HG03196 (cell line): ENCODE measurements at regions not wholly inside any gene's neighbourhood (a gene's known extent, or its start where the extent isn't known, plus 50 kb on each side); places are given as distances from the start of the nearest gene placed in this dataset.

Experiments used
- ATAC-seq: cut with Tn5 transposase; IDR thresholded peaks from one replicate; pipeline ENCODE4 v1.9.1; 2021; ENCODE audit not compliant: unreplicated experiment

DNA sequence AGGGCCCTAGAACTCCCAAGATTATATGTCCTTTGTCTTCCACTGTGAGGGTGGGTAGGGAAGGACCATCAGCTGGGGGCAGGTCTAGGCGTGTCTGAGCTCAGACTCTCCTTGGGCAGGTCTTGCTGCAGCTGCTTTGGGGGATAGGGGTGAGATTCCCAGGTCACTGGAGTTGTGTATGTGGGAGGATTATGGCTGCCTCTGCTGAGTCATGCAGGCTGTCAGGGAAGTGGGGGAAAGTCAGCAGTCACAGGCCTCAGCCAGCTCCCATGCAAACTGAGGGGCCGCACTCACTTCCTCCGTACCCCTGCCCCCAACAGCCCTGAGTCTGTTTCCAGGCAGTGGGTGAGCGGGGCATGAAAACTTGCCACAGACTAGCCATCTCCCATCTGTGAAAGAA lies 600.8 kb downstream of the DIAPH3 start:
- ATAC-seq: no peak

DNA sequence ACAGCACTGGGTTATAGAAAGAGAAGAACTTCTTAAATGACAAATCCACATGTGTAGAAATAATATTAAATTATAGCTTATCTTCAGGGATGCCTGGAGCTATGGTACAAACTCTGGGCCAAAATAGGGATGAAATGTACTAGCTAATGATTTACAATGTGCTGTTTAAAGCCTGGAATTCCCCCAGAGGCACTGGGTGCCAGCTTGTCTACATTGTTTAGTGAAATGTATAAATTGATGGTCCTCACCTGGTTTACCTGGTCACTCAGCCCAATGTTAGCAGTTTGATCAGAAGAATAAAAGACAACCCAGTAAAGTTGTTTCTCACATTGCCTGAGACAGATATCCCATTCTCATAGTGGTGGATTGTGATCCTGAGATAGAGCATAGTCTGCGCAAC lies 597.2 kb downstream of the DIAPH3 start:
- no peak for ATAC-seq

DNA sequence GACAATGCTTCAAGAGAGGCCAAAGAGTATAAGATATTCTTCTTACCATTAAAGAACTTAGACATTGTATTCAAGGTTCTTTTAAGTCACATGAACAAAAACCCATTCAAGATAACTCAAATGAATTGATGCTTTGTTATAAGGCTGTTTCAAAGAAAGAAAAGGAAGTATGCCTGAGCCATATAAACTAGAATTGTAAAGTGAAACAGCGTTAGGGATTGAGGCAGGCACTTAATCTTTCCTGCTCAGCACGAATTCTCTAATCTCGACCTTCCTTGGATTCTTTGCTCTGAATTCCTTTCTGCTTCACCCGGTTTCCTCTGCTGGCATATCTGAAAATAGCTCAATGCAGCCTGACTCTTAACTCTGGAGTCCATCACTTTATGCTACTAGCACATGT lies 595.4 kb downstream of the DIAPH3 start:
- no peak for ATAC-seq

DNA sequence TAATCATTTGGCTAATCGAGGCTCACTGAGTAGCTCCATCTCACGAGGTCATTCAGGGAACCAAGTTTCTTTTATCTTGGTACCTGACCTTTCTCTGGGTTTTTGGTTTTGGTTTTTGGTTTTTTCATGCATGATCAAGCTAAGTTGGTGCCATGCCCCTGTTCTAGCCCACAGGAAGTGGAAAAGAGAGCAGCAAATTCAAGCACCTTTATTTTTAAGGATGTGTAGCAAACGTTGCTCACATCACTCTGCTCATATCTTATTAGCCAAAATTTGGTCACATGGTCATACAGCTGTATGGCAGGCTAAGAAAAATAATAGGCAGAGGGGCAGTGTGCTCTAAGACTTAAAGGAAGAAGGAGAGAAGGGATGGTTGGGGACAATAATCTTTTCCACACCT lies 593.5 kb downstream of the DIAPH3 start:
- no peak for ATAC-seq

DNA sequence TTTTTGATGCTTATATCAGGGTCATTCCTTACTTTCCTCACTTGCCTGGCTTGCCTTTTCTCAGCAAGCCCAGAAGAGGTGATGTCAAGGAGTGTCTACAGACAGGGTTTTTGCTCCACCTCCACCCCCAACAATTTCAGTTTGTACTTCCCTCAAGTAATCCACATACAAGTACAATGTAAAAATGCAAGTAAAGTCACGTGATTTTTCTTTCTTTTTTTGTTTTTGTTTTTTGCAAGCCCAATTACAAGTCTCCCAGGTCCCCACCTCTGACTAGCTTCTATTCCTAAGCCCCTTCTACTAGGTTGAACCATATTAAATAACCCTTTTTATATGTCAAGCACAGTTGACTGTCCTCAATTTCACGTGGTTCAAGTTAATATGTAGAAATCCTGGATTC lies 579.6 kb downstream of the DIAPH3 start:
- ATAC-seq: no peak

DNA sequence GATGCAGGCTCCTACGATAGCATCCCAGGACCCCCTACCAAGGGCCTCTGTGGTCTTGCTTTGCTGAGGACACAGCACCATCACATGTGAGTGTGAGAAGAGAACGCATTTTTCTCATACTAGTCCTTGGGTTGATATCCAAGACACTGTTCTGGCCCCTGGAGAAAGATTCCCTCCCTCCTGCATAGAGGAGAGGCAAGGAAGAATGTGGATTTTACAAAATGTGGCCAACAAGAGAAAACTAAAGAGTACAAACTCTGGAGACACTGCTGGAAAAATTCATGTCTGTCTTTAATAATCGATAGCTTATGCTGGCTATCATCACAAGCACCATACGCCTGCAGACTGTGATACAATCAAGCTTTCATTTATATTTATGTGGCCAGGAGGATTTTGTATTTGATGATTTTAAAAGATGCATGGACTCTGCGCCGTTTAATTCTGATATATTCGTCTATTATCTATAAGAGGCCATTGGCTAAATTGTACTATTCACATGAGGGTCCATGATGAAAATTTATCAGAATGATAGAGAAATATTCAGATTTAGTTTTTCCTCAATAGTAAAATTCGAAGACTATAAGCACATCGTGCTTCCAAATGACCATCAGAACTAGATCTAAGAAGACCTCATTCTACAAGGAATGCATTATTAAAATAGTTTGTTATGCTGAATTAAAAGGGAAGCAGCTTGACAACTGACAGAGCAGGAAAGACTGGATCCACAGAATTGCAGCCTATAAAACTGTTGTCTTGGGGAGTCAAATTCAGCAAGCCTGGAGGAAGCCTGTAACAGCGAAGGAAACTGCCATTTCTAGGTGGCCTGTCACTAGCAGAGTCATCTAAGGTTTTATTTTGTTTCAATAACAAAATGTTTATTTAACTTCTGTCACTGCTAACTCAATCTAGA lies 578.7 kb downstream of the DIAPH3 start:
- no peak for ATAC-seq

DNA sequence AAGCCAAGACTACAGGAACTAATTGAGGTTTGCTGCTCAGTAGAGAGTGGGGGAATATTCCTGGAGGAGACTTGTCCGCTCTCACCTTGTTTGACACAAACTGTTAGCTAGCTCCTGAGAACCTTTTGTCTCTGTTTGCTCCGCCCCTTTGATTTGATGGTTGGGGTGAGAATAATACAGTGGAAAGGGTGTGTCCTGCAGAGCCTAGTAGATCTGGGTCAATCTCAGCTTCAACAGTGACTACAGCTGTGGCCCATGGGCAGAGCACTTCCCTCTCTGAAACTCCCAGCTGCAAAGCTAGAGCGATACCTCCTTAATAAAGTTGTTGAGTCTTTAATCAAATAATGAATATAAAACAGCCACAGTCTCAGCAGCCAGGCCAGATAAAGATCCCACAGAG lies 576.7 kb downstream of the DIAPH3 start:
- ATAC-seq: no peak

DNA sequence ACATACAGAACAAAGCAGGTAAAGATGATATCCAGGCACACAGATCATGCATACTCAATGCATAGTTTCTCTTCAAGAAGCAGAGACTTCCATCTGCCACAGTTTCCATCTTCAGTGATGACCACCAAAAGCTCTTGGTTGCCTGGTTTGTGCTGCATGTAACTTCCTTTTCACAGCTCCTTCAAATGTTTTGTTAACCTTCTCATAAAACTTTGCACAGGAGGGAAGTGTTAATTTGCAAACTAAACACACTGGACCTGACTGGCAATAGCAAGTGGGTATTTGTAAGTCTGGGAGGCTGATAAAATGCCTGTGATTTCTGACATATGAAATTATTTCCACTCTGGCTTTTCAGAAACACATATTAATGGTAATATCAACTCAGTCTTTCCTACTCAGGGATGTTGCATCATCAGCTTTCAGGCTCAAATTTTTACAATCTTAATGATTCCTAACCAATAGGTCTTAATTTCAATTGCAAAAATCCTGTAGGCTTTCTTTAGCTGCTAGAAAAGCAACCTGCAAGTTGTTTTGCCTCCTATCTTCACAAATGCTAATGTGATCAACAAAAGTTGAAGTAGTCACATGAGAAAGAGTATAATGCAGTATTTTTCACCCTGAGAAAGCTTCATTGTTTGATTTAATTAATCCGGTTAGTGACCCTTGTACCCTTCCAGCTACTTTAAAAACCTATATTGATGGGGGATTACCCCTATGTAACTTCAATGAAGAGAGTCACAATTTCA lies 575.6 kb downstream of the DIAPH3 start:
- no peak for ATAC-seq

DNA sequence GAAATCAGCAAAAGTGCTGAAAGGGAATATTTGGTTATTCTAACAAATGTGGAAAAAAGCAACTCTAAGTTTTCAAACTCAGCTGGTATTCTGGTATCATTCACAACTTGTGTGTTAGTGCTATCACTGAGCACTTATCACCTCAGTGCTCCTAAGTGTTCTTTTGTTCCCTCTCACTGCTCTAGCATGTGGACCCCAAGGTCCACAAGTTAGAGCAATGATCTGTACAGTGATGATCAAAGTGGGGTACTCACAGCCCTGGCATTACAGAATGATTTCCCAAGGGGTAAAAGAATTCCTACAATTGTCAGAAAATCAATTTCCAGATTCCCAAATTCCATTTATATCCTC lies 575.0 kb downstream of the DIAPH3 start:
- ATAC-seq: no peak

DNA sequence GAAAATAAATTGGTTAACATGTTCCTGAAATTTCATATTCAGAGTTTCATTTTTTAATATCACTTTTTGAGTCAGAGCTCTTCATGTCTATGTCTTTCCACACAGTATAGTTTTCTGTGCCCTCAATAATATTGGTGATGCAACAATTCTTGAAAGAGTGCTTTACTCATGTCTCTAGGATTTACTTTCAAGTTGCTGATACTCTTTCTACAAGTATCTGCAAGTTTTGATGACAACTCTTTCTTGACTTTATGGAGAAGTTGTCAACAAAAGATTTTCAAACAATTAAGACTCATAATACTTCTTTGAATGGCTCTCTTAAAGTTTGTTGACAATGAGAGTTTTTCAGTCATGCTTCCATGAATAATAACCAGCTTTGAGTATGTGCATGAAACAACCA lies 561.7 kb downstream of the DIAPH3 start:
- ATAC-seq: no peak

DNA sequence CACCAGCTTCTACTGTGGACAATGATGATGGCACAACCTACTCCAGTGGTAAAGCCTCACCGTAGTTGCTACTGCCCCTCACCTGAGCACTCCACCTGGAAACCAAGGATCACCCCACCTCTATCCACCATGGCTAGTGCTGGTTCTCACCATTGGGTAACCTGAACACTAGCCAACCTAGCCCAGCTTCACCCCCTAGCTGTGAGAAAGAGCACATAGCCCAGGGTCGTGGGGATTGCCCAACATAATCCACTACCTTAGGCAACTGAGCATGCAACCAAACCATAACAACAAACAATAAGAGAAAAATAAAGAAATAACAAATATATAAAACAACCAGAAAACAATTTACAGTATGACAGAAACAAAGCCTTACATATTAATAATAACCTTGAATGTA lies 560.1 kb downstream of the DIAPH3 start:
- ATAC-seq: no peak

DNA sequence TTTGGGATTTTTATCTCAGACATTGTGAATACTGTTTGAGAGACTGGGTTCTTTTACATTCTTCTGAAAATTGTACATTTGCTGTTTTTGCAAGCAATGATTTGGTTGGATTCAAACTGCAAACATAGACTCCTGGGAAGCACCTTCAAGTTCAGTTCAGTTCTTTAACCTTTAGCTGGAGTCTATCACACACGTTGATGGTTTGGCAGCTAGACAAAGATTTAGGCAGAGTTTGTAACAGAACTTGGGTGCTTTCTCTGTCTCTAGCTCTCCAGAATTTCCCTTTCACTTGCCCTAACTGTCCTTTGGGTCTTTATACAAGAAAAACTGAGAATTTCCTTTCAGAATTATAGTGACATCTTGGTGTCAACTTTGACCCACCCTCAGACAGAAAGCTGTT lies 556.6 kb downstream of the DIAPH3 start:
- ATAC-seq: no peak

DNA sequence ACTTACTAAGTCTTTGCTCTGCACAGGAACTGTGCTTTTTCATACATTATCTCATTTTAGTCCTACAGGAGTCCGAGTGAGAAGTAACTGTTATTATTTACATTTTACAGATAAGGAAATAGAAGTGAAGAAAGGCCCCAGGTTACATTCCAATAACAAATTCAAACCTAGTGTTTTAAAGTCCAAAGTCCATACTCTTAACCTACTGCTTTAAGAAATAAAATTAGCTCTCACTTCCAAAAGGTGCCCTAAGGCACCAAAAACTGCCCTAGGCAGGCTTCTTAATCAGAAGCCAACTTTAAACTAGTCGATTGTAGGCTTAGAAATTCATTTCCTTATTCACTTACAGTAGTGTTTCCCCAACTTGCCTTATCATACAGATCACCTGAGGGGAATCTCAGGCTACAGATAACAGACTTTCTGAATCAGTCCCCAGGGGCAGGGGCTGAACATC lies 555.9 kb downstream of the DIAPH3 start:
- no peak for ATAC-seq

DNA sequence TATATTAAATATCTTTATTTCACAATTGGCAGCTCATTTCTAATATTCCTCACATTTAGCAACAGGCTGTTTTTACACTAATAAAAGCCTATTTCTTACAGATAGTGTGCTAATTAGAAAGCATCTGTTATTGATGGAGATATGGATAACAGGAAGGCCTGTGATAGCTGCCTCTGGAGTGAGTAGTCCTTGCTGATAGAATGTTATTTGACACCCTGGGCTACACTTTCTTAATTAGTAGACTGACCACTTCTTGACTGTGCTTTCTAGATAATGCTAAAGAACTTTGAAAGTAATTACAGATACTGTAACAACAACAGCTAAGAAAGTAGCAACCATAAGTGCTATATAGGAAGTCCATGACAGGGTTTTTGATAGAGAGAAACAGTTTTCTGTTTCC lies 554.3 kb downstream of the DIAPH3 start:
- no peak for ATAC-seq
